ENCODE measurements at regions not wholly inside any gene's neighbourhood (a gene's known extent, or its start where the extent isn't known, plus 50 kb on each side); places are given as distances from the start of the nearest gene placed in this dataset.
"Not testable (repeated sequence)": the region's sequence is repeated elsewhere in the genome, so short reads cannot be mapped to it uniquely, and the experiment has no call there.

GRCh38 chr22:25420925-25421904 is 143.3 kb upstream of the GRK3 start:
- Mint-ChIP-seq H3K4me3 (ENCODE audit: low read depth) (peak overlapping the region; percentile 86), H3K9me3 (no peaks in the 10 kb centered on the region), H3K27me3 (ENCODE audit: low read depth) (peaks cover 73% of the 10 kb centered on the region), H3K36me3 (ENCODE audit: low read depth) (peaks cover 6% of the 10 kb centered on the region), H3K4me1 (ENCODE audit: low read depth) (peaks cover 32% of the 10 kb centered on the region), H3K27ac (no peak overlapping the region)
- intact Hi-C loops (cut with micrococcal nuclease) = no loop called here
- no peak for DNase-seq (ENCODE audit: low spot score)

DNA sequence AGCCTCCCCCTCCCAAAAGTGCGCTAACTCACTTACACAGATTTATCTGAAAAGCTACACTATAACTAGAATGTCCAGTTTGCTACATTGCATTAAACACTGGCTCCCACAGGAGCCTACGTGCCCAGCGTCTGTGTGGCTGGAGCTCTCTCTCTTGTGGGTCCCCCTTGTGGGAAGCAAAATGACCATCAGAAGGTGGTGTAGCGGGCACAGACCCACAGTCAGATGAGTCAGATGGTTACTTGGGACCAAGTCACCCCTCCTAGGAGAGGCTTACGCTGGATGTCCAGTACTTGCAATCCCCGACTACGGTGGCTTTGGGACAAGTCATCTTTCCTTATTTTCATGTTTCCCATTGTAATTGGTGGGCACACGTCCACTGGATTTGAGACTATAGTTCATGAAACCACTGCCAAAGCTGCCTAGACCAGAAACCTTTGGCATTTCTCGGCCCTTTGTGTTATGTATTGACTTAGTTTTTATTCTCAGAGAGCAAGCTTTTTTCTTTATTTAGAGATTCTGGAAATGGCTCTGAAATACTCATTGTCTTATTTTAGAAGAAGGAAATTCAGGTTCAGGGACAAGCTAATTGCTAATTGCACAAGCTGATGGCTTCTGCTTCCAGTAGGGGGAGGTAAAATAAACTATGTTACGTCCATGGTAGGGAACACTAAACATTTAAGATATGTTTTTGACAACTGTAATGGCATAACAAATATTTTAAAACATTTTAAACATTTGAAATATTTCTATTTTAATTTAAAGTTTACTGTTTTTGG is 137.8 kb upstream of the GRK3 start:
- not testable (repeated sequence) for H3K27ac Mint-ChIP-seq

GRCh38 chr22:25431637-25432342 is 132.7 kb upstream of the GRK3 start:
- H3K36me3 Mint-ChIP-seq (ENCODE audit: low read depth); H3K27me3 Mint-ChIP-seq (ENCODE audit: low read depth); H3K27ac Mint-ChIP-seq; DNase-seq (ENCODE audit: low spot score); H3K9me3 Mint-ChIP-seq; H3K4me3 Mint-ChIP-seq (ENCODE audit: low read depth); H3K4me1 Mint-ChIP-seq (ENCODE audit: low read depth); intact Hi-C loops (cut with micrococcal nuclease): not testable (repeated sequence)

More for the DNA sequence above, 137.8 kb upstream of the GRK3 start:
- H3K4me1 Mint-ChIP-seq (ENCODE audit: low read depth); H3K4me3 Mint-ChIP-seq (ENCODE audit: low read depth); H3K9me3 Mint-ChIP-seq; H3K36me3 Mint-ChIP-seq (ENCODE audit: low read depth); intact Hi-C loops (cut with micrococcal nuclease); DNase-seq (ENCODE audit: low spot score): not testable (repeated sequence)
- peaks cover 33% of the 10 kb centered on the region for H3K27me3 Mint-ChIP-seq (ENCODE audit: low read depth)

DNA sequence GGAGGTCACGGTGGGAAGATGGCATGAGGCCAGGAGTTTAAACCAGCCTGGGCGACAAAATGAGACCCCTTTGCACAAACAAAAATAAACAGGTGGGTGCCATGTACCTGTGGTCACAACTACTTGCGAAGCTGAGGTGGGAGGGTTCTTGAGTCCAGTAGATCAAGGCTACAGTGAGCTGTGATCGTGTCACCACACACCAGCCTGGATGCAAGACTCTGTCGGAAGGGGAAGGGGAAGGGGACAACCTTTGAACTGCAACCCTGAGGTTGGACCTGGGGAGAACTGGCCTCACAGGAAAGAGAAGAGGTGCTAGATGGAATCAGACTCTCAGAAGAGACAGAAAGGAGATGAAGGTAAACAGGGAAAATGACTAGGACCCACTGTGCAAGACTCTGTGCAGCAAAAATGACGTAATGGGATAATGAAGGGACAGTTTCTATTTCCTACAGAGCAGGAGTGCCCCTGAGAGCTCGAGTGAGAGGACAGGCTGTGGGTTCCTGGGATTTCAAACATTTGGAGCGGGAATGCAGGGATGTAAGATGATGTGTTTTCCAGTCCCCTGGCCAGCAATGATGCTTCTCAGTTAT is 131.0 kb upstream of the GRK3 start:
- H3K36me3 Mint-ChIP-seq (ENCODE audit: low read depth); H3K4me1 Mint-ChIP-seq (ENCODE audit: low read depth); intact Hi-C loops (cut with micrococcal nuclease); DNase-seq (ENCODE audit: low spot score); H3K27ac Mint-ChIP-seq; H3K27me3 Mint-ChIP-seq (ENCODE audit: low read depth); H3K9me3 Mint-ChIP-seq; H3K4me3 Mint-ChIP-seq (ENCODE audit: low read depth): not testable (repeated sequence)

GRCh38 chr22:25437414-25438160 is 126.9 kb upstream of the GRK3 start:
- no peak overlapping the region for H3K27ac Mint-ChIP-seq
- intact Hi-C loops (cut with micrococcal nuclease) = no loop called here
- H3K36me3 Mint-ChIP-seq (ENCODE audit: low read depth) = no peaks in the 10 kb centered on the region
- no peak overlapping the region for H3K4me3 Mint-ChIP-seq (ENCODE audit: low read depth)
- peaks cover 9% of the 10 kb centered on the region for H3K4me1 Mint-ChIP-seq (ENCODE audit: low read depth)
- DNase-seq (ENCODE audit: low spot score) = no peak
- peaks cover 2% of the 10 kb centered on the region for H3K27me3 Mint-ChIP-seq (ENCODE audit: low read depth)
- H3K9me3 Mint-ChIP-seq = no peaks in the 10 kb centered on the region

DNA sequence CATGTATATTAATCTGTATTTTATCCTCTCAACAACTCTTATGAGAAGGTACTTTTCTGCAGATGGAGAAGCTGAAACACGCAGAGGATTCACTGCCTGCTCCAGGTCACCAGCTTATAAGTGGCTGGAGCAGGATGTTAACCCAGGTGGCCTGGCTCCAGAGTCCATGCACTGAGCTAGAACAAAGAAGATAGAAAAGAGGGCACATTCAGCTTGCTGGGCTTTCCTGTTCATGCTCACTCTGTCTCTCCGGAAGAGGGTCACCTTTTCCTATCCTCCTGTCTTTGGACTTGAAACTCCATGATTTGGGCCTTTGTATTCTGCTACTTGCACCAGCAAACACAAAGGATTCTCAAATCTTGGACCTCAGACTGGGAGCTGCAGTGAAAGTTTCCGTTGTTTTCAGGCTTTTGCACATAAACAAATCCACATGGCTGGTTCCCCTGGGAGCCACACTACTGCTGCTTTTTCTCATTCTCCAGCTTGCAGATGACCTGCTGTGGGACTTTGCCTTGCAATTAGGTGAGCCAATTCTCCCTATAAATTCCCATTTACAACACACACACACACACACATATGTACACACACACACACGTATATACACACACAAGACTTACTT is 117.3 kb upstream of the GRK3 start:
- Mint-ChIP-seq H3K9me3 (no peaks in the 10 kb centered on the region), H3K4me1 (ENCODE audit: low read depth) (peaks cover 29% of the 10 kb centered on the region), H3K27ac (no peak overlapping the region), H3K27me3 (ENCODE audit: low read depth) (no peaks in the 10 kb centered on the region), H3K36me3 (ENCODE audit: low read depth) (peaks cover 24% of the 10 kb centered on the region), H3K4me3 (ENCODE audit: low read depth) (peak overlapping the region; percentile 92)
- intact Hi-C loops (cut with micrococcal nuclease) = loop anchor here (5.0 kb wide), 2 partner anchors 45 to 325 kb away; no protein-coding TSS in a partner anchor
- no peak for DNase-seq (ENCODE audit: low spot score)

GRCh38 chr22:25447686-25448434 is 116.6 kb upstream of the GRK3 start:
- intact Hi-C loops (cut with micrococcal nuclease) = loop anchor here (2.0 to 5.0 kb wide), 3 partner anchors 46 to 324 kb away; no protein-coding TSS in a partner anchor
- H3K4me1 Mint-ChIP-seq (ENCODE audit: low read depth) = peaks cover 35% of the 10 kb centered on the region
- peak overlapping the region; percentile 92 for H3K4me3 Mint-ChIP-seq (ENCODE audit: low read depth)
- H3K9me3 Mint-ChIP-seq = no peaks in the 10 kb centered on the region
- no peaks in the 10 kb centered on the region for H3K27me3 Mint-ChIP-seq (ENCODE audit: low read depth)
- H3K27ac Mint-ChIP-seq = peak overlapping the region; percentile 97
- peak; percentile 83 for DNase-seq (ENCODE audit: low spot score)
- peaks cover 31% of the 10 kb centered on the region for H3K36me3 Mint-ChIP-seq (ENCODE audit: low read depth)

GRCh38 chr22:25448435-25449051 is 115.9 kb upstream of the GRK3 start:
- intact Hi-C loops (cut with micrococcal nuclease) = loop anchor here (2.0 to 5.0 kb wide), 3 partner anchors 46 to 324 kb away; no protein-coding TSS in a partner anchor
- no peaks in the 10 kb centered on the region for H3K27me3 Mint-ChIP-seq (ENCODE audit: low read depth)
- peak overlapping the region; percentile 97 for H3K27ac Mint-ChIP-seq
- peak overlapping the region; percentile 92 for H3K4me3 Mint-ChIP-seq (ENCODE audit: low read depth)
- no peaks in the 10 kb centered on the region for H3K9me3 Mint-ChIP-seq
- no peak for DNase-seq (ENCODE audit: low spot score)
- peaks cover 34% of the 10 kb centered on the region for H3K36me3 Mint-ChIP-seq (ENCODE audit: low read depth)
- H3K4me1 Mint-ChIP-seq (ENCODE audit: low read depth) = peaks cover 38% of the 10 kb centered on the region

DNA sequence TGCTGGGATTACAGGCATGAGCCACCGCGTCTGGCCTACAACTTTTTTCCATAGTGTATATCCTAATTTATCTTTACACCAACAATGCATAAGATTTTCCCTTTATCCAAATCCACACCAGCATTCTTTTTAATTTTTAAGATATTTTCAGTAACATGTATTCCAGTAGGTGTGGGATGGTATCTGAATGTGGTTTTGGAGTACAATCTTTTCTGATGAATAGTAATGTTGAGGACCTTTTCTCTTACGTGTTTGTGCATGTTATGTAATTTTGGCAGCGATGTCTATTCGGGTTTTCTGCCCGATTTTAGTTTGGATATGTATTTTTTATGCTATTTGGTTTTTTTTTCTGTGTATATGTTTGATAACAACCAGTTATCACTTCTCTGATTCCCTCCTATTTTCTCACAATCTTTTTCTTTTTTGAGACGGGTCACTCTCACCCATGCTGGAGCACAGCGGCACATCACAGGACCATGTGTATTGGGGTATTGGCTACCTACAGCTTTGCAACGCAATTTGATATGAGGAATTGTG is 114.6 kb upstream of the GRK3 start:
- H3K27ac Mint-ChIP-seq = no peak overlapping the region
- no peaks in the 10 kb centered on the region for H3K27me3 Mint-ChIP-seq (ENCODE audit: low read depth)
- peaks cover 48% of the 10 kb centered on the region for H3K4me1 Mint-ChIP-seq (ENCODE audit: low read depth)
- peaks cover 44% of the 10 kb centered on the region for H3K36me3 Mint-ChIP-seq (ENCODE audit: low read depth)
- no peaks in the 10 kb centered on the region for H3K9me3 Mint-ChIP-seq
- intact Hi-C loops (cut with micrococcal nuclease) = loop anchor here (2.0 to 5.0 kb wide), 3 partner anchors 48 to 322 kb away; no protein-coding TSS in a partner anchor
- no peak for DNase-seq (ENCODE audit: low spot score)
- peak overlapping the region; percentile 92 for H3K4me3 Mint-ChIP-seq (ENCODE audit: low read depth)

GRCh38 chr22:25451480-25452114 is 112.9 kb upstream of the GRK3 start:
- H3K36me3 Mint-ChIP-seq (ENCODE audit: low read depth) = peaks cover 52% of the 10 kb centered on the region
- no peaks in the 10 kb centered on the region for H3K9me3 Mint-ChIP-seq
- H3K27ac Mint-ChIP-seq = peak overlapping the region; percentile 47
- DNase-seq (ENCODE audit: low spot score) = no peak
- H3K4me3 Mint-ChIP-seq (ENCODE audit: low read depth) = peak overlapping the region; percentile 35
- peaks cover 53% of the 10 kb centered on the region for H3K4me1 Mint-ChIP-seq (ENCODE audit: low read depth)
- H3K27me3 Mint-ChIP-seq (ENCODE audit: low read depth) = no peaks in the 10 kb centered on the region
- intact Hi-C loops (cut with micrococcal nuclease) = no loop called here
